COLO668 (cell line): ENCODE measurements at regions not wholly inside any gene's neighbourhood (a gene's known extent, or its start where the extent isn't known, plus 50 kb on each side); places are given as distances from the start of the nearest gene placed in this dataset.

Experiments used
- DNase-seq: peaks from one replicate; lab custom pipeline; 2025; ENCODE audit not compliant: unreplicated experiment; lab: John Stamatoyannopoulos, UW

GRCh38 chr2:21427606-21428005 lies 303.8 kb downstream of the TDRD15 start:
- DNase-seq = no peak

GRCh38 chr2:21428754-21429153 lies 305.0 kb downstream of the TDRD15 start:
- no peak for DNase-seq

- no peak for DNase-seq
Measured at GRCh38 chr2:21429747-21430146, 306.0 kb downstream of the TDRD15 start.

GRCh38 chr2:21431078-21431477 lies 307.3 kb downstream of the TDRD15 start:
- no peak for DNase-seq

- DNase-seq = no peak
Measured at GRCh38 chr2:21438949-21439348, 315.2 kb downstream of the TDRD15 start.

GRCh38 chr2:21441442-21441841 lies 317.7 kb downstream of the TDRD15 start:
- DNase-seq = no peak

GRCh38 chr2:21443494-21444105 lies 319.8 kb downstream of the TDRD15 start:
- no peak for DNase-seq

GRCh38 chr2:21449881-21450280 lies 326.1 kb downstream of the TDRD15 start:
- no peak for DNase-seq

- no peak for DNase-seq
Measured at GRCh38 chr2:21451403-21451802, 327.6 kb downstream of the TDRD15 start.

GRCh38 chr2:21452263-21452662 lies 328.5 kb downstream of the TDRD15 start:
- no peak for DNase-seq

GRCh38 chr2:21452678-21453077 lies 328.9 kb downstream of the TDRD15 start:
- no peak for DNase-seq

- DNase-seq = no peak
Measured at GRCh38 chr2:21453723-21454450, 330.1 kb downstream of the TDRD15 start.

- DNase-seq = no peak
Measured at GRCh38 chr2:21454839-21455238, 331.1 kb downstream of the TDRD15 start.

- no peak for DNase-seq
Measured at GRCh38 chr2:21461754-21462240, 338.0 kb downstream of the TDRD15 start.

GRCh38 chr2:21466341-21466927 lies 342.7 kb downstream of the TDRD15 start:
- no peak for DNase-seq

GRCh38 chr2:21467280-21467818 lies 343.6 kb downstream of the TDRD15 start:
- no peak for DNase-seq

- DNase-seq = no peak
Measured at GRCh38 chr2:21467910-21468309, 344.1 kb downstream of the TDRD15 start.

- no peak for DNase-seq
Measured at GRCh38 chr2:21468624-21469023, 344.9 kb downstream of the TDRD15 start.

- no peak for DNase-seq
Measured at GRCh38 chr2:21469158-21469557, 345.4 kb downstream of the TDRD15 start.

- DNase-seq = no peak
Measured at GRCh38 chr2:21469564-21469963, 345.8 kb downstream of the TDRD15 start.

- no peak for DNase-seq
Measured at GRCh38 chr2:21480162-21480561, 356.4 kb downstream of the TDRD15 start.

- DNase-seq = no peak
Measured at GRCh38 chr2:21484643-21485042, 360.9 kb downstream of the TDRD15 start.
